ENCODE measurements at regions not wholly inside any gene's neighbourhood (a gene's known extent, or its start where the extent isn't known, plus 50 kb on each side); places are given as distances from the start of the nearest gene placed in this dataset.

- Histone ChIP-seq H3K36me3 (no peaks in the 10 kb centered on the region), H3K9me3 (replicated peaks) (no peaks in the 10 kb centered on the region), H3K27me3 (ENCODE audit: low read depth) (no peaks in the 10 kb centered on the region), H3K27ac (replicated peaks) (no peak overlapping the region), H3K4me1 (no peaks in the 10 kb centered on the region), H3K4me3 (no peak overlapping the region)
- no peak for DNase-seq
- no peak for TF ChIP-seq CTCF (IDR thresholded peaks at IDR 0.05; ENCODE audit: borderline replicate concordance)
- intact Hi-C loops (cut with micrococcal nuclease): no loop called here
These were observed 101.1 kb upstream of the CDYL start for GRCh38 chr6:4675121-4675520.

- H3K36me3 ChIP-seq: no peaks in the 10 kb centered on the region
- no peaks in the 10 kb centered on the region for H3K4me1 ChIP-seq
- no peak overlapping the region for H3K27ac ChIP-seq (replicated peaks)
- H3K4me3 ChIP-seq: no peak overlapping the region
- TF ChIP-seq CTCF (IDR thresholded peaks at IDR 0.05; ENCODE audit: borderline replicate concordance): no peak
- H3K9me3 ChIP-seq (replicated peaks): no peaks in the 10 kb centered on the region
- intact Hi-C loops (cut with micrococcal nuclease): no loop called here
- no peaks in the 10 kb centered on the region for H3K27me3 ChIP-seq (ENCODE audit: low read depth)
- DNase-seq: no peak
These were observed 102.3 kb upstream of the CDYL start for GRCh38 chr6:4673861-4674260.

- no peak for DNase-seq
- Histone ChIP-seq H3K4me3 (no peak overlapping the region), H3K4me1 (no peaks in the 10 kb centered on the region), H3K9me3 (replicated peaks) (no peaks in the 10 kb centered on the region), H3K27me3 (ENCODE audit: low read depth) (no peaks in the 10 kb centered on the region), H3K27ac (replicated peaks) (no peak overlapping the region), H3K36me3 (no peaks in the 10 kb centered on the region)
- TF ChIP-seq CTCF (IDR thresholded peaks at IDR 0.05; ENCODE audit: borderline replicate concordance): no peak
- intact Hi-C loops (cut with micrococcal nuclease): no loop called here
These were observed 103.4 kb upstream of the CDYL start for GRCh38 chr6:4672772-4673171.

DNA sequence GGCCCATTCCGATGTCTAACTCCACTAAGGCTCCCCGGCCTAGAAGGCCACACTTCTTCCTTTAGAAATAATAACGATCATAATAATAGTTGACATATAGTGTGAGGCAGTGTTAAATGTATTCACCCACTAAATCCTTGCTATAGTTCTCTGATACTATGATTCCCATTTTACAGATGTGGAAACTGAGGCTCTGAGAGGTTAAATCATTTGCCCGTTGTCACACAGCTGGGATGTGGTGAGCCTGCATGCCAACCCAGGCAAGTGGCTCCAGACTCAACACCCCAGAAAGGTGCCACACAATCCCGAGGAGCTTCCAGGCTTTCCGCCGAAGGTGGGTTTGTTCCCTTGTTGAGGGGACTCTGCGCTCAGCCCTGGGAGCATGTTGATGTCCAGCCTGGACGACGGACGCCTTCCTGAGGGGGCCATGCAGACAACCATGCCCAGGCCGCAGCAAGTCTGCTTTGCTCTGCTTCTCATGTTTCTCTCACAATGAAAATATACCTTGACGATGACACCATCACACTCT lies 104.6 kb upstream of the CDYL start:
- no peaks in the 10 kb centered on the region for H3K9me3 ChIP-seq (replicated peaks)
- intact Hi-C loops (cut with micrococcal nuclease): no loop called here
- no peaks in the 10 kb centered on the region for H3K4me1 ChIP-seq
- DNase-seq: no peak
- no peak overlapping the region for H3K27ac ChIP-seq (replicated peaks)
- no peaks in the 10 kb centered on the region for H3K36me3 ChIP-seq
- H3K4me3 ChIP-seq: no peak overlapping the region
- no peaks in the 10 kb centered on the region for H3K27me3 ChIP-seq (ENCODE audit: low read depth)
- no peak for TF ChIP-seq CTCF (IDR thresholded peaks at IDR 0.05; ENCODE audit: borderline replicate concordance)

GRCh38 chr6:4670824-4671409 lies 105.3 kb upstream of the CDYL start:
- intact Hi-C loops (cut with micrococcal nuclease): no loop called here
- TF ChIP-seq CTCF (IDR thresholded peaks at IDR 0.05; ENCODE audit: borderline replicate concordance): no peak
- H3K4me3 ChIP-seq: no peak overlapping the region

More at GRCh38 chr6:4670824-4671409, 105.3 kb upstream of the CDYL start:
- Histone ChIP-seq H3K4me1 (no peaks in the 10 kb centered on the region), H3K9me3 (replicated peaks) (no peaks in the 10 kb centered on the region), H3K27me3 (ENCODE audit: low read depth) (no peaks in the 10 kb centered on the region), H3K36me3 (no peaks in the 10 kb centered on the region), H3K27ac (replicated peaks) (no peak overlapping the region)
- DNase-seq: no peak
